NT2/D1 (cell line): ENCODE measurements at regions not wholly inside any gene's neighbourhood (a gene's known extent, or its start where the extent isn't known, plus 50 kb on each side); places are given as distances from the start of the nearest gene placed in this dataset.

Source experiments
- DNase-seq: peaks from one replicate; pipeline ENCODE4 v3.0.0-alpha.2; 2011; ENCODE audit warnings: low read depth, low spot score
- H3K27me3 ChIP-seq: 2 replicates; pipeline ENCODE4 v1.6.0; 2011; ENCODE audit warnings: mild to moderate bottlenecking; ENCODE audit not compliant: insufficient read length, insufficient read depth
- H3K36me3 ChIP-seq: 2 replicates; pipeline ENCODE4 v1.6.1; 2011; ENCODE audit warnings: mild to moderate bottlenecking, low read length, mixed read lengths; ENCODE audit not compliant: insufficient read depth, insufficient read length
- H3K4me1 ChIP-seq: 2 replicates; pipeline ENCODE4 v1.5.1; 2011; ENCODE audit not compliant: insufficient read depth, insufficient read length
- H3K4me3 ChIP-seq: 2 replicates; pipeline ENCODE4 v1.5.1; 2011; ENCODE audit warnings: low read depth; ENCODE audit not compliant: insufficient read length
- H3K9ac ChIP-seq: 2 replicates; pipeline ENCODE4 v1.6.0; 2011; ENCODE audit warnings: low read depth; ENCODE audit not compliant: insufficient read length
- H3K9me3 ChIP-seq: 2 replicates; pipeline ENCODE4 v1.5.1; 2011; ENCODE audit warnings: mild to moderate bottlenecking, low read length; ENCODE audit not compliant: insufficient read depth
- SUZ12 ChIP-seq: IDR thresholded peaks from 2 replicates; pipeline ENCODE4 v1.6.1; 2011; ENCODE audit not compliant: insufficient read length, insufficient read depth; ENCODE audit errors: extremely low read depth
- YY1 ChIP-seq: IDR thresholded peaks from 2 replicates; pipeline ENCODE4 v1.6.1; 2011; ENCODE audit not compliant: insufficient read length, insufficient read depth
- ZNF274 ChIP-seq: IDR thresholded peaks from 2 replicates; pipeline ENCODE4 v1.6.1; 2011; ENCODE audit warnings: mild to moderate bottlenecking, low read depth, low read length

GRCh38 chr21:27582246-27582947 is 615.5 kb upstream of the ADAMTS5 start:
- Histone ChIP-seq H3K9me3 (no peaks in the 10 kb centered on the region), H3K36me3 (no peaks in the 10 kb centered on the region), H3K27me3 (no peaks in the 10 kb centered on the region), H3K9ac (no peak overlapping the region), H3K4me1 (no peaks in the 10 kb centered on the region), H3K4me3 (no peak overlapping the region)
- no peak for DNase-seq
- TF ChIP-seq SUZ12 = no peak
- no peak for TF ChIP-seq ZNF274
- no peak for TF ChIP-seq YY1

GRCh38 chr21:27581168-27581567 is 614.3 kb upstream of the ADAMTS5 start:
- no peaks in the 10 kb centered on the region for H3K27me3 ChIP-seq
- TF ChIP-seq ZNF274 = no peak
- TF ChIP-seq YY1 = no peak
- no peak for TF ChIP-seq SUZ12

GRCh38 chr21:27580276-27580675 is 613.4 kb upstream of the ADAMTS5 start:
- no peak for DNase-seq
- no peak overlapping the region for H3K4me3 ChIP-seq
- H3K9ac ChIP-seq = no peak overlapping the region
- no peak for TF ChIP-seq ZNF274
- TF ChIP-seq SUZ12 = no peak
- TF ChIP-seq YY1 = no peak
- no peaks in the 10 kb centered on the region for H3K36me3 ChIP-seq
- no peaks in the 10 kb centered on the region for H3K4me1 ChIP-seq
- H3K9me3 ChIP-seq = no peaks in the 10 kb centered on the region
- no peaks in the 10 kb centered on the region for H3K27me3 ChIP-seq

More at GRCh38 chr21:27581168-27581567, 614.3 kb upstream of the ADAMTS5 start:
- Histone ChIP-seq H3K4me1 (no peaks in the 10 kb centered on the region), H3K4me3 (no peak overlapping the region), H3K9ac (no peak overlapping the region), H3K36me3 (no peaks in the 10 kb centered on the region), H3K9me3 (no peaks in the 10 kb centered on the region)
- no peak for DNase-seq

- TF ChIP-seq ZNF274 (no peak), YY1 (no peak), SUZ12 (no peak)
- H3K9ac ChIP-seq = no peak overlapping the region
- H3K27me3 ChIP-seq = no peaks in the 10 kb centered on the region
- no peaks in the 10 kb centered on the region for H3K36me3 ChIP-seq
- H3K9me3 ChIP-seq = no peaks in the 10 kb centered on the region
- DNase-seq = no peak
- no peaks in the 10 kb centered on the region for H3K4me1 ChIP-seq
- no peak overlapping the region for H3K4me3 ChIP-seq
These were observed 611.9 kb upstream of the ADAMTS5 start for GRCh38 chr21:27578741-27579265.

GRCh38 chr21:27572696-27573095 is 605.8 kb upstream of the ADAMTS5 start:
- TF ChIP-seq YY1 (no peak), ZNF274 (no peak), SUZ12 (no peak)
- DNase-seq = no peak

GRCh38 chr21:27571706-27572105 is 604.8 kb upstream of the ADAMTS5 start:
- no peak overlapping the region for H3K9ac ChIP-seq
- DNase-seq = no peak
- no peaks in the 10 kb centered on the region for H3K27me3 ChIP-seq
- no peak overlapping the region for H3K4me3 ChIP-seq
- H3K9me3 ChIP-seq = no peaks in the 10 kb centered on the region
- TF ChIP-seq SUZ12 = no peak
- no peak for TF ChIP-seq YY1
- TF ChIP-seq ZNF274 = no peak
- H3K4me1 ChIP-seq = no peaks in the 10 kb centered on the region
- H3K36me3 ChIP-seq = no peaks in the 10 kb centered on the region

More at GRCh38 chr21:27572696-27573095, 605.8 kb upstream of the ADAMTS5 start:
- no peak overlapping the region for H3K9ac ChIP-seq
- H3K4me3 ChIP-seq = no peak overlapping the region
- H3K4me1 ChIP-seq = no peaks in the 10 kb centered on the region
- no peaks in the 10 kb centered on the region for H3K9me3 ChIP-seq
- no peaks in the 10 kb centered on the region for H3K36me3 ChIP-seq
- no peaks in the 10 kb centered on the region for H3K27me3 ChIP-seq

GRCh38 chr21:27570306-27570868 is 603.5 kb upstream of the ADAMTS5 start:
- no peak for TF ChIP-seq SUZ12
- no peak for TF ChIP-seq ZNF274
- TF ChIP-seq YY1 = no peak
- Histone ChIP-seq H3K9ac (no peak overlapping the region), H3K4me1 (no peaks in the 10 kb centered on the region), H3K36me3 (no peaks in the 10 kb centered on the region), H3K27me3 (no peaks in the 10 kb centered on the region), H3K9me3 (no peaks in the 10 kb centered on the region), H3K4me3 (no peak overlapping the region)
- DNase-seq = no peak
